IMR-90 (cell line): ENCODE measurements at regions not wholly inside any gene's neighbourhood (a gene's known extent, or its start where the extent isn't known, plus 50 kb on each side); places are given as distances from the start of the nearest gene placed in this dataset.

ENCODE experiments used
- ATAC-seq: fragments of 200-7000 bp; cut with Tn5 transposase; 2 replicates; pipeline ENCODE4 v1.9.1; 2020; ENCODE audit warnings: low read depth, mild to moderate bottlenecking, moderate library complexity
- BruUV-seq: library from RNA; stranded (reverse); fragments of 400-500 nt; replicated peaks from 2 replicates; lab custom pipeline; 2021; lab: Mats Ljungman, UMichigan
- CTCF ChIA-PET: fragments of 300-600 bp; formaldehyde crosslinking; extraction: SDS; loops from one replicate; lab custom pipeline; 2021; ENCODE audit warnings: antibody characterized with exemption; lab: Yijun Ruan, JAX
- POLR2A ChIA-PET: fragments of 300-600 bp; sonication (Branson Sonifier 250); formaldehyde crosslinking; loops from one replicate; lab custom pipeline; 2022; ENCODE audit warnings: antibody characterized with exemption; ENCODE audit not compliant: unreplicated experiment; lab: Charles Lee
- DNase-seq: peaks from one replicate; pipeline ENCODE4 v3.0.0; 2013
- H2AFZ ChIP-seq: replicated peaks from 2 replicates; pipeline ENCODE3; 2013; ENCODE audit warnings: low read length, mild to moderate bottlenecking; ENCODE audit not compliant: poor library complexity
- H2AK5ac ChIP-seq: 2 replicates; pipeline ENCODE4 v1.6.1; 2013; ENCODE audit warnings: low read depth, low read length, inconsistent platforms
- H2AK9ac ChIP-seq: replicated peaks from 2 replicates; pipeline ENCODE3; 2013; ENCODE audit warnings: mild to moderate bottlenecking, low read depth, low read length, moderate library complexity; ENCODE audit not compliant: poor library complexity
- H2BK120ac ChIP-seq: 2 replicates; pipeline ENCODE4 v1.6.1; 2013; ENCODE audit warnings: low read depth, low read length, inconsistent platforms
- H2BK15ac ChIP-seq: 3 replicates; pipeline ENCODE4 v1.6.1; 2013; ENCODE audit warnings: low read depth, low read length, inconsistent platforms
- H2BK20ac ChIP-seq: 2 replicates; pipeline ENCODE4 v1.6.1; 2013; ENCODE audit warnings: low read depth, mild to moderate bottlenecking, inconsistent platforms, low read length, moderate library complexity
- H2BK5ac ChIP-seq: 2 replicates; pipeline ENCODE4 v1.6.1; 2013; ENCODE audit warnings: mild to moderate bottlenecking, low read depth, low read length, inconsistent platforms; ENCODE audit not compliant: poor library complexity, severe bottlenecking
- H3K14ac ChIP-seq: replicated peaks from 2 replicates; pipeline ENCODE4 v1.6.1; 2013; ENCODE audit warnings: low read depth, low read length, inconsistent platforms
- H3K18ac ChIP-seq: 2 replicates; pipeline ENCODE4 v1.6.1; 2013; ENCODE audit warnings: low read depth, low read length, control low read depth
- H3K23ac ChIP-seq: 2 replicates; pipeline ENCODE4 v1.6.1; 2013; ENCODE audit warnings: low read depth, low read length, inconsistent platforms
- H3K27ac ChIP-seq: 2 replicates; pipeline ENCODE4 v1.5.1; 2013; ENCODE audit warnings: mild to moderate bottlenecking, control low read depth, low read length; ENCODE audit not compliant: insufficient read depth
- H3K27me3 ChIP-seq: 2 replicates; pipeline ENCODE4 v1.6.1; 2013; ENCODE audit warnings: low read length; ENCODE audit not compliant: control insufficient read depth, insufficient read depth
- H3K36me3 ChIP-seq: 2 replicates; pipeline ENCODE4 v1.6.1; 2013; ENCODE audit warnings: low read length, mixed read lengths; ENCODE audit not compliant: control insufficient read depth, insufficient read depth
- H3K4ac ChIP-seq: 2 replicates; pipeline ENCODE4 v1.6.1; 2013; ENCODE audit warnings: low read depth, low read length, inconsistent platforms
- H3K4me1 ChIP-seq: 2 replicates; pipeline ENCODE4 v1.6.1; 2013; ENCODE audit warnings: low read length, mixed read lengths; ENCODE audit not compliant: control insufficient read depth, insufficient read depth
- H3K4me2 ChIP-seq: 2 replicates; pipeline ENCODE4 v1.6.1; 2013; ENCODE audit warnings: low read depth, mild to moderate bottlenecking, control low read depth, low read length, moderate library complexity
- H3K4me3 ChIP-seq: 2 replicates; pipeline ENCODE4 v1.5.1; 2013; ENCODE audit warnings: low read depth, mild to moderate bottlenecking, control low read depth, low read length, moderate library complexity; ENCODE audit not compliant: insufficient read depth
- H3K56ac ChIP-seq: 2 replicates; pipeline ENCODE4 v1.6.1; 2013; ENCODE audit warnings: low read length, inconsistent platforms; ENCODE audit not compliant: insufficient read depth; ENCODE audit errors: extremely low read depth
- H3K79me1 ChIP-seq, 2 experiments: 2 replicates each; pipeline ENCODE4 v1.6.1; 2013; ENCODE audit warnings: low read length in 2 of 2, inconsistent platforms in 1 of 2, low read depth in 1 of 2
- H3K9ac ChIP-seq: 2 replicates; pipeline ENCODE4 v1.6.1; 2013; ENCODE audit warnings: low read depth, low read length, control low read depth
- H3K9me1 ChIP-seq: 2 replicates; pipeline ENCODE4 v1.6.1; 2013; ENCODE audit warnings: low read length, inconsistent platforms; ENCODE audit not compliant: insufficient read depth
- H3K9me3 ChIP-seq: 2 replicates; pipeline ENCODE4 v1.6.1; 2013; ENCODE audit warnings: low read length; ENCODE audit not compliant: control insufficient read depth, insufficient read depth
- H4K20me1 ChIP-seq: 2 replicates; pipeline ENCODE4 v1.6.1; 2013; ENCODE audit warnings: low read length, inconsistent platforms; ENCODE audit not compliant: insufficient read depth
- H4K5ac ChIP-seq: 2 replicates; pipeline ENCODE4 v1.6.1; 2013; ENCODE audit warnings: mild to moderate bottlenecking, low read depth, low read length, control low read depth
- H4K8ac ChIP-seq, 2 experiments: 2 replicates each; pipeline ENCODE4 v1.6.1; 2013; ENCODE audit warnings: low read depth in 2 of 2, low read length in 2 of 2, control low read depth in 1 of 2, inconsistent platforms in 1 of 2
- H4K91ac ChIP-seq: 2 replicates; pipeline ENCODE4 v1.6.1; 2013; ENCODE audit warnings: low read depth, low read length, inconsistent platforms; ENCODE audit not compliant: insufficient read depth
- CEBPB ChIP-seq: IDR thresholded peaks from 2 replicates; pipeline ENCODE4 v1.6.1; 2012; ENCODE audit warnings: low read depth, low read length, improper control_type of control experiment
- CTCF ChIP-seq: conservative IDR thresholded peaks from 2 replicates; pipeline ENCODE4 v1.5.1; 2012; ENCODE audit warnings: mild to moderate bottlenecking, low read depth, low read length, improper control_type of control experiment
- MAFK ChIP-seq: IDR thresholded peaks from 2 replicates; pipeline ENCODE4 v1.6.1; 2012; ENCODE audit warnings: low read depth, low read length, improper control_type of control experiment
- MXI1 ChIP-seq: IDR thresholded peaks from 2 replicates; pipeline ENCODE4 v1.6.1; 2012; ENCODE audit warnings: low read depth, mild to moderate bottlenecking, low read length, moderate library complexity, borderline replicate concordance
- POLR2A ChIP-seq: IDR thresholded peaks from 2 replicates; pipeline ENCODE4 v1.6.1; 2012; ENCODE audit warnings: mild to moderate bottlenecking, low read depth, low read length
- RAD21 ChIP-seq: IDR thresholded peaks from 2 replicates; pipeline ENCODE4 v1.6.1; 2012; ENCODE audit warnings: low read length, improper control_type of control experiment
- USF2 ChIP-seq: fragments of 150-350 bp; IDR thresholded peaks from 2 replicates; pipeline ENCODE4 v1.6.1; 2017; ENCODE audit warnings: mild to moderate bottlenecking, antibody characterized with exemption, low read length, low read depth
- WGBS, 2 experiments: methylation state at CpG; one replicate each; pipeline versions ENCODE4 v1.1.5 to v1.1.7; 2013; ENCODE audit warnings: missing lambda C conversion rate in 2 of 2; ENCODE audit not compliant: insufficient read length in 1 of 2; ENCODE audit errors: extremely low coverage in 2 of 2; 5-methylcytosine and 5-hydroxymethylcytosine counted together
- dilution Hi-C: fragments of 300-500 bp; cut with HindIII; formaldehyde crosslinking; loops from one replicate; pipeline ENCODE4 v1.14.3; 2018; ENCODE audit warnings: low sequenced_read_pairs; ENCODE audit not compliant: unreplicated experiment
- in situ Hi-C: fragments of 300-500 bp; cut with MboI; formaldehyde crosslinking; loops from 3 replicates; pipeline ENCODE4 v1.14.3; 2019; ENCODE audit warnings: low sequenced_read_pairs, inconsistent platforms, mixed read lengths
- intact Hi-C: fragments of 100-400 bp; cut with micrococcal nuclease; formaldehyde crosslinking; loops from 2 replicates; pipeline ENCODE4 v1.10.0; 2022

GRCh38 chr19:14325134-14325533, 56.1 kb upstream of the ADGRE5 start:
- DNase-seq (no peak), ATAC-seq (no peak)
- no peaks in the 10 kb centered on the region for H4K20me1 ChIP-seq
- no peaks in the 10 kb centered on the region for H3K4me1 ChIP-seq
- TF ChIP-seq CTCF (no peak), USF2 (no peak), RAD21 (no peak), POLR2A (no peak), CEBPB (no peak), MAFK (no peak), MXI1 (no peak)
- no peak overlapping the region for H2BK120ac ChIP-seq
- H2AK5ac ChIP-seq, result no peak overlapping the region
- H4K91ac ChIP-seq, result no peak overlapping the region
- H3K4me2 ChIP-seq, result no peak overlapping the region
- CTCF ChIA-PET, result no interaction called here
- in situ Hi-C loops (loop anchor here (25.0 kb wide), 1 partner anchor 438 kb away; the partner anchor contains the start of gene NANOS3), intact Hi-C loops (no loop called here), dilution Hi-C loops (no loop called here)
- POLR2A ChIA-PET, result no interaction called here
- H3K79me1 ChIP-seq, result no peaks in the 10 kb centered on the region
- no peak overlapping the region for H4K5ac ChIP-seq
- no TSS peak for BruUV-seq
- no peak overlapping the region for H2BK5ac ChIP-seq
- no peak overlapping the region for H3K23ac ChIP-seq
- H3K14ac ChIP-seq, result no peak overlapping the region
- H2BK15ac ChIP-seq, result no peak overlapping the region
- WGBS, 2 experiments, result no CpG with 5 or more reads among the region's 3 CpGs
- H3K36me3 ChIP-seq, result no peaks in the 10 kb centered on the region
- H4K8ac ChIP-seq, result no peak overlapping the region
- H3K9ac ChIP-seq, result no peak overlapping the region
- peaks cover 7% of the 10 kb centered on the region for H3K27me3 ChIP-seq
- no peak overlapping the region for H3K18ac ChIP-seq
- H3K56ac ChIP-seq, result no peak overlapping the region
- H3K9me1 ChIP-seq, result no peaks in the 10 kb centered on the region
- H2AK9ac ChIP-seq, result no peak overlapping the region
- no peak overlapping the region for H3K4ac ChIP-seq
- H2AFZ ChIP-seq, result no peak overlapping the region
- H3K9me3 ChIP-seq, result peaks cover 8% of the 10 kb centered on the region
- no peak overlapping the region for H3K4me3 ChIP-seq
- H3K27ac ChIP-seq, result no peak overlapping the region
- H2BK20ac ChIP-seq, result no peak overlapping the region
